HCT116 (cell line): ENCODE measurements at regions not wholly inside any gene's neighbourhood (a gene's known extent, or its start where the extent isn't known, plus 50 kb on each side); places are given as distances from the start of the nearest gene placed in this dataset.

Experiments used
- ATAC-seq: fragments of 200-7000 bp; cut with Tn5 transposase; 2 replicates; pipeline ENCODE4 v1.9.1; 2020; ENCODE audit warnings: mild to moderate bottlenecking, moderate library complexity
- BruUV-seq: library from RNA; stranded (reverse); fragments of 400-500 nt; replicated peaks from 2 replicates; lab custom pipeline; 2021; lab: Mats Ljungman, UMichigan
- CTCF ChIA-PET: fragments of 300-600 bp; sonication (Branson Sonifier 250); formaldehyde crosslinking; loops from one replicate; lab custom pipeline; 2021; ENCODE audit warnings: antibody characterized with exemption; lab: Charles Lee
- POLR2A ChIA-PET: fragments of 300-600, 350-600 bp; sonication (Branson Sonifier 250); formaldehyde crosslinking; loops from one replicate; lab custom pipeline; 2021; ENCODE audit warnings: antibody characterized with exemption; lab: Charles Lee
- RAD21 ChIA-PET, 2 experiments: fragments of 300-600 bp; sonication (Branson Sonifier 250); formaldehyde crosslinking; loops; one replicate each; lab custom pipeline; 2023; ENCODE audit warnings: low total read pairs in 2 of 2; ENCODE audit not compliant: uncharacterized antibody in 2 of 2, unreplicated experiment in 2 of 2, low non-redundant PET in 1 of 2; lab: Charles Lee
- DNase-seq: peaks from one replicate; pipeline ENCODE4 v3.0.0-alpha.2; 2010; ENCODE audit warnings: low read depth, low spot score
- H2AFZ ChIP-seq: fragments of 200-600 bp; shearing (Covaris generic), sonication (generic); 2 replicates; pipeline ENCODE4 v1.6.1; 2017; ENCODE audit warnings: low read depth, mixed run types, mixed read lengths, antibody characterized with exemption, low read length; ENCODE audit not compliant: poor library complexity, severe bottlenecking
- H3K27ac ChIP-seq: 2 replicates; pipeline ENCODE4 v1.5.1; 2012; ENCODE audit warnings: low read depth, low read length
- H3K27me3 ChIP-seq: fragments of 200-600 bp; sonication (generic); 2 replicates; pipeline ENCODE4 v1.6.1; 2016; ENCODE audit warnings: mixed run types, low read length, mixed read lengths; ENCODE audit not compliant: insufficient read depth
- H3K36me3 ChIP-seq, 2 experiments: fragments of 200-500 bp in 1 of 2; fragments of 200-600 bp in 1 of 2; sonication (Bioruptor generic) in 1 of 2; sonication (generic) in 1 of 2; 2 replicates each; pipeline versions ENCODE4 v1.5.1 to v1.6.1; 2014 to 2016; ENCODE audit warnings: low read length in 2 of 2, inconsistent platforms in 1 of 2, mixed read lengths in 1 of 2, mixed run types in 1 of 2; ENCODE audit not compliant: insufficient read depth in 2 of 2, control insufficient read depth in 1 of 2
- H3K4me1 ChIP-seq, 2 experiments: fragments of 200-600 bp in 1 of 2; sonication (generic) in 1 of 2; 2 replicates each; pipeline versions ENCODE4 v1.5.1 to v1.6.1; 2012 to 2017; ENCODE audit warnings: low read length in 2 of 2, inconsistent platforms in 1 of 2, mild to moderate bottlenecking in 1 of 2, mixed read lengths in 1 of 2, mixed run types in 1 of 2, moderate library complexity in 1 of 2; ENCODE audit not compliant: insufficient read depth in 2 of 2, control insufficient read depth in 1 of 2
- H3K4me2 ChIP-seq: fragments of 200-600 bp; sonication (generic); 2 replicates; pipeline ENCODE4 v1.6.1; 2017; ENCODE audit warnings: mixed run types, low read length, mixed read lengths
- H3K4me3 ChIP-seq, 2 experiments: fragments of 200-600 bp in 1 of 2; sonication (generic) in 1 of 2; replicated peaks in 1 of 2; 2 replicates each; pipeline ENCODE4 v1.5.1; 2011 to 2016; ENCODE audit warnings: low read length in 2 of 2, control low read depth in 1 of 2, low read depth in 1 of 2, mild to moderate bottlenecking in 1 of 2, mixed read lengths in 1 of 2, mixed run types in 1 of 2
- H3K79me2 ChIP-seq: fragments of 200-600 bp; sonication (generic); 2 replicates; pipeline ENCODE4 v1.6.1; 2017; ENCODE audit warnings: mild to moderate bottlenecking, mixed run types, low read length, moderate library complexity, mixed read lengths; ENCODE audit not compliant: insufficient read depth
- H3K9ac ChIP-seq: fragments of 200-600 bp; sonication (generic); 2 replicates; pipeline ENCODE4 v1.6.1; 2016; ENCODE audit warnings: low read length, mixed read lengths
- H3K9me2 ChIP-seq: fragments of 200-600 bp; sonication (generic), shearing (Covaris generic); 2 replicates; pipeline ENCODE4 v1.6.1; 2017; ENCODE audit warnings: mixed run types, mild to moderate bottlenecking, moderate library complexity; ENCODE audit not compliant: insufficient read depth
- H3K9me3 ChIP-seq, 2 experiments: fragments of 200-500 bp in 1 of 2; fragments of 200-600 bp in 1 of 2; sonication (Bioruptor generic) in 1 of 2; sonication (generic) in 1 of 2; 2 replicates each; pipeline ENCODE4 v1.6.1; 2014 to 2017; ENCODE audit warnings: low read length in 2 of 2, mixed read lengths in 2 of 2, inconsistent platforms in 1 of 2, low read depth in 1 of 2, mild to moderate bottlenecking in 1 of 2, mixed run types in 1 of 2, moderate library complexity in 1 of 2; ENCODE audit not compliant: control insufficient read depth in 1 of 2, insufficient read depth in 1 of 2
- H4K20me1 ChIP-seq: fragments of 200-600 bp; sonication (generic), shearing (Covaris generic); 2 replicates; pipeline ENCODE4 v1.6.1; 2017; ENCODE audit warnings: mixed run types, mild to moderate bottlenecking, moderate library complexity; ENCODE audit not compliant: insufficient read depth
- CBX3 ChIP-seq: IDR thresholded peaks from 2 replicates; pipeline ENCODE4 v1.6.1; 2012; ENCODE audit warnings: low read depth
- ELF1 ChIP-seq: IDR thresholded peaks from 2 replicates; pipeline ENCODE4 v1.6.1; 2012; ENCODE audit warnings: low read depth, borderline replicate concordance
- EZH2phosphoT487 ChIP-seq: fragments of 200-600 bp; IDR thresholded peaks from 2 replicates; pipeline ENCODE4 v1.6.1; 2018; ENCODE audit warnings: antibody characterized with exemption, borderline replicate concordance
- JUND ChIP-seq: IDR thresholded peaks from 2 replicates; pipeline ENCODE4 v1.6.1; 2012
- MAX ChIP-seq: IDR thresholded peaks from 2 replicates; pipeline ENCODE4 v1.6.1; 2012
- RAD21 ChIP-seq: IDR thresholded peaks from 2 replicates; pipeline ENCODE4 v1.6.1; 2012; ENCODE audit warnings: low read depth, mild to moderate bottlenecking
- SP1 ChIP-seq: IDR thresholded peaks from 2 replicates; pipeline ENCODE4 v1.6.1; 2012; ENCODE audit warnings: low read depth
- SRF ChIP-seq: IDR thresholded peaks from 2 replicates; pipeline ENCODE4 v1.6.1; 2012; ENCODE audit warnings: low read depth
- ZBTB33 ChIP-seq: IDR thresholded peaks from 2 replicates; pipeline ENCODE4 v1.6.1; 2011; ENCODE audit warnings: mild to moderate bottlenecking, low read length, moderate library complexity; ENCODE audit not compliant: insufficient replicate concordance; ENCODE audit errors: extremely low read depth
- ZFX ChIP-seq: fragments of 450-650 bp; IDR thresholded peaks from 2 replicates; pipeline ENCODE4 v1.6.1; 2017
- ZNF274 ChIP-seq: fragments of 200-500 bp; sonication (Bioruptor generic); IDR thresholded peaks from 2 replicates; pipeline ENCODE4 v1.6.1; 2014; ENCODE audit warnings: mild to moderate bottlenecking, low read depth, low read length, inconsistent platforms
- intact Hi-C: fragments of 100-400 bp; cut with micrococcal nuclease; formaldehyde crosslinking; loops from 2 replicates; pipeline ENCODE4 v1.10.0; 2022
- TF ChIP-seq, protein P1 (sequence below): IDR thresholded peaks from 2 replicates; pipeline ENCODE4 v1.6.1; 2012; ENCODE audit warnings: low read depth

- intact Hi-C loops: loop anchor here (2.0 to 10.0 kb wide), 3 partner anchors 253 to 1681 kb away; no protein-coding TSS in a partner anchor
Observed at GRCh38 chr6:141562186-141562811, 570.4 kb upstream of the GJE1 start.

More at GRCh38 chr6:141562186-141562811, 570.4 kb upstream of the GJE1 start:
- Histone ChIP-seq H3K4me1 (peaks cover 0 to 3% of the 10 kb centered on the region in 2 experiments; a peak in 1 of 4 replicates), H3K9me2 (no peaks in the 10 kb centered on the region), H2AFZ (peak overlapping the region; percentile 62), H3K36me3 (no peaks in the 10 kb centered on the region), H3K9me3 (no peaks in the 10 kb centered on the region), H3K9ac (no peak overlapping the region), H3K4me3 (no peak overlapping the region), H3K79me2 (no peaks in the 10 kb centered on the region)
- POLR2A ChIA-PET: interaction anchor here (0.6 kb wide), 1 partner anchor 84 kb away, joined by 3 read pairs; no protein-coding TSS in a partner anchor
- no TSS peak for BruUV-seq
- TF ChIP-seq ZFX (no peak), EZH2phosphoT487 (no peak), JUND (no peak), SP1 (no peak), ZBTB33 (no peak), SRF (no peak), MAX (no peak), CBX3 (no peak), ZNF274 (no peak), ELF1 (no peak), RAD21 (no peak)
- TF ChIP-seq, protein P1, sequence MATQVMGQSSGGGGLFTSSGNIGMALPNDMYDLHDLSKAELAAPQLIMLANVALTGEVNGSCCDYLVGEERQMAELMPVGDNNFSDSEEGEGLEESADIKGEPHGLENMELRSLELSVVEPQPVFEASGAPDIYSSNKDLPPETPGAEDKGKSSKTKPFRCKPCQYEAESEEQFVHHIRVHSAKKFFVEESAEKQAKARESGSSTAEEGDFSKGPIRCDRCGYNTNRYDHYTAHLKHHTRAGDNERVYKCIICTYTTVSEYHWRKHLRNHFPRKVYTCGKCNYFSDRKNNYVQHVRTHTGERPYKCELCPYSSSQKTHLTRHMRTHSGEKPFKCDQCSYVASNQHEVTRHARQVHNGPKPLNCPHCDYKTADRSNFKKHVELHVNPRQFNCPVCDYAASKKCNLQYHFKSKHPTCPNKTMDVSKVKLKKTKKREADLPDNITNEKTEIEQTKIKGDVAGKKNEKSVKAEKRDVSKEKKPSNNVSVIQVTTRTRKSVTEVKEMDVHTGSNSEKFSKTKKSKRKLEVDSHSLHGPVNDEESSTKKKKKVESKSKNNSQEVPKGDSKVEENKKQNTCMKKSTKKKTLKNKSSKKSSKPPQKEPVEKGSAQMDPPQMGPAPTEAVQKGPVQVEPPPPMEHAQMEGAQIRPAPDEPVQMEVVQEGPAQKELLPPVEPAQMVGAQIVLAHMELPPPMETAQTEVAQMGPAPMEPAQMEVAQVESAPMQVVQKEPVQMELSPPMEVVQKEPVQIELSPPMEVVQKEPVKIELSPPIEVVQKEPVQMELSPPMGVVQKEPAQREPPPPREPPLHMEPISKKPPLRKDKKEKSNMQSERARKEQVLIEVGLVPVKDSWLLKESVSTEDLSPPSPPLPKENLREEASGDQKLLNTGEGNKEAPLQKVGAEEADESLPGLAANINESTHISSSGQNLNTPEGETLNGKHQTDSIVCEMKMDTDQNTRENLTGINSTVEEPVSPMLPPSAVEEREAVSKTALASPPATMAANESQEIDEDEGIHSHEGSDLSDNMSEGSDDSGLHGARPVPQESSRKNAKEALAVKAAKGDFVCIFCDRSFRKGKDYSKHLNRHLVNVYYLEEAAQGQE: no peak
- TF ChIP-seq, all 23 proteins: peak for 0
- no peaks in the 10 kb centered on the region for H4K20me1 ChIP-seq
- ChIA-PET CTCF (interaction anchor here (1.2 to 1.4 kb wide), 2 partner anchors 12 to 253 kb away, joined by 3 to 4 read pairs; no protein-coding TSS in a partner anchor), RAD21 (no interaction called here)
- ATAC-seq (no peak; the same call in 1 of the 2 replicates), DNase-seq (no peak)
- no peak overlapping the region for H3K27ac ChIP-seq
- H3K27me3 ChIP-seq: no peaks in the 10 kb centered on the region
- H3K4me2 ChIP-seq: no peak overlapping the region
